ENCODE measurements at regions not wholly inside any gene's neighbourhood (a gene's known extent, or its start where the extent isn't known, plus 50 kb on each side); places are given as distances from the start of the nearest gene placed in this dataset.

DNA sequence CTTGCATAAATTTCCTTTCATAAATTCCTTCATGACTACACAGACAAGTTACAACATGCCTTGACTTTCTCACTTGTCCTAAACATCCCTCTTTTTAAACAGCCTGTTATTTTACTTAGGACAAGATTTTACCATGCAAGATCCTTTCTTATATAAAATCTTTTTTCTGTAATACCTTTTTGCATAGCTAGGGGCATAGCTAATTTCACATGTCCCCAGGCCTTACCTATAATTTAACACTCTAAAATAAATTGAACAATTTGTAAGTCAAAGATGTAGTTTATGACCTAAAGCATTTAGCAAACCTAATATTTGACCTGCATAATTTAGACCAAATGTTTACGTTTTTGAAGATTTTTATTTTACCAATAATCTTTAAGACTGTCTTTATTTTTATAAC lies 396.3 kb upstream of the FSTL5 start (continued):
- TF ChIP-seq STAT1 (conservative IDR thresholded peaks at IDR 0.05) (no peak), POU2F2 (IDR thresholded peaks at IDR 0.05; ENCODE audit: borderline replicate concordance, low read depth, low read length) (no peak), ZNF217 (IDR thresholded peaks at IDR 0.05) (no peak)

DNA sequence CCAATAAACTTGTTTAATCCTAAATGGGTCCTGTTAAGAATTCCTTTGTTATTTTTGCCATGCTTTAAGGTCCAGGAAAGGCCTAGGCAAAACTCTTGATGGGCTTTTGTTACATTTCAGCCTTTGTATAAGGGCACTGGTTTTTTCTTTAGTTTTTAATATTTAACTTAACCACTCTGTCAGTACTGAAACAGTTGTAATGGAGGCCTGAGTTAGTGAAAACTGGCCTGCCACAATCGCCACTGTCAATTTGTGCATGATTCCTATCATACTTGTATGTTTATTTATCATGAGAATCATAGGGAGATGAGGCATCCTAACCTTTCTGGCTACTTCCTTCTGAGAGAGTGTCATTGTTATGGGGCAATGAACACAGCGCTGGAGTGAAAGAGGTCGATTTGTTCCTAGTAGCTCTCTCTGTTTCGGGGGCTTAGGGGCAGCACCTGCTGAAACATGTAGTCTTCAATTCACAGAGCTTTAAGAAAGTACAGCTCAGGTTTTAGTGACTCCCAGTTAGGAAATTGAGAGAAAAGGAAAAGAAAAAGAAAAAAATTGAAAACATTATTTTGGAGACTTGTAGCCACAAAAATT lies 393.8 kb upstream of the FSTL5 start:
- H3K27ac ChIP-seq (ENCODE audit: control insufficient read depth, insufficient read depth): no peak overlapping the region
- no peak for FAIRE-seq
- no peaks in the 10 kb centered on the region for H4K20me1 ChIP-seq (ENCODE audit: control insufficient read depth, insufficient read depth)
- ChIA-PET POLR2A (no interaction called here), CTCF (interaction anchor here (0.9 kb wide), 1 partner anchor 59 kb away, joined by 3 read pairs; no protein-coding TSS in a partner anchor), SMC1A (ENCODE audit: uncharacterized antibody, unreplicated experiment) (interaction anchor here (0.7 to 1.5 kb wide), 3 partner anchors 13 to 59 kb away, joined by 3 to 5 read pairs (median 3); no protein-coding TSS in a partner anchor), RAD21 (ENCODE audit: unreplicated experiment) (interaction anchor here (0.6 to 1.1 kb wide), 3 partner anchors 9 to 936 kb away, joined by 3 read pairs; no protein-coding TSS in a partner anchor)
- no peak overlapping the region for H3K4me2 ChIP-seq (ENCODE audit: control insufficient read depth, insufficient read depth)
- H3K36me3 ChIP-seq (ENCODE audit: control insufficient read depth in 2 of 2, insufficient read depth in 2 of 2, low read length in 1 of 2): no peaks in the 10 kb centered on the region
- in situ Hi-C loops (cut with MboI) (no loop called here), intact Hi-C loops (cut with micrococcal nuclease; ENCODE audit: unreplicated experiment) (no loop called here)
- TF ChIP-seq, protein P1, sequence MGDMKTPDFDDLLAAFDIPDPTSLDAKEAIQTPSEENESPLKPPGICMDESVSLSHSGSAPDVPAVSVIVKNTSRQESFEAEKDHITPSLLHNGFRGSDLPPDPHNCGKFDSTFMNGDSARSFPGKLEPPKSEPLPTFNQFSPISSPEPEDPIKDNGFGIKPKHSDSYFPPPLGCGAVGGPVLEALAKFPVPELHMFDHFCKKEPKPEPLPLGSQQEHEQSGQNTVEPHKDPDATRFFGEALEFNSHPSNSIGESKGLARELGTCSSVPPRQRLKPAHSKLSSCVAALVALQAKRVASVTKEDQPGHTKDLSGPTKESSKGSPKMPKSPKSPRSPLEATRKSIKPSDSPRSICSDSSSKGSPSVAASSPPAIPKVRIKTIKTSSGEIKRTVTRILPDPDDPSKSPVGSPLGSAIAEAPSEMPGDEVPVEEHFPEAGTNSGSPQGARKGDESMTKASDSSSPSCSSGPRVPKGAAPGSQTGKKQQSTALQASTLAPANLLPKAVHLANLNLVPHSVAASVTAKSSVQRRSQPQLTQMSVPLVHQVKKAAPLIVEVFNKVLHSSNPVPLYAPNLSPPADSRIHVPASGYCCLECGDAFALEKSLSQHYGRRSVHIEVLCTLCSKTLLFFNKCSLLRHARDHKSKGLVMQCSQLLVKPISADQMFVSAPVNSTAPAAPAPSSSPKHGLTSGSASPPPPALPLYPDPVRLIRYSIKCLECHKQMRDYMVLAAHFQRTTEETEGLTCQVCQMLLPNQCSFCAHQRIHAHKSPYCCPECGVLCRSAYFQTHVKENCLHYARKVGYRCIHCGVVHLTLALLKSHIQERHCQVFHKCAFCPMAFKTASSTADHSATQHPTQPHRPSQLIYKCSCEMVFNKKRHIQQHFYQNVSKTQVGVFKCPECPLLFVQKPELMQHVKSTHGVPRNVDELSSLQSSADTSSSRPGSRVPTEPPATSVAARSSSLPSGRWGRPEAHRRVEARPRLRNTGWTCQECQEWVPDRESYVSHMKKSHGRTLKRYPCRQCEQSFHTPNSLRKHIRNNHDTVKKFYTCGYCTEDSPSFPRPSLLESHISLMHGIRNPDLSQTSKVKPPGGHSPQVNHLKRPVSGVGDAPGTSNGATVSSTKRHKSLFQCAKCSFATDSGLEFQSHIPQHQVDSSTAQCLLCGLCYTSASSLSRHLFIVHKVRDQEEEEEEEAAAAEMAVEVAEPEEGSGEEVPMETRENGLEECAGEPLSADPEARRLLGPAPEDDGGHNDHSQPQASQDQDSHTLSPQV (IDR thresholded peaks at IDR 0.05): no peak
- TF ChIP-seq YBX1 (IDR thresholded peaks at IDR 0.05): no peak
- H3K9me3 ChIP-seq (replicated peaks; ENCODE audit: control insufficient read depth, insufficient read depth, low read length): no peaks in the 10 kb centered on the region
- peak; percentile 85 for ATAC-seq
- no peak for DNase-seq (ENCODE audit: low read depth, low spot score)
- H3K9ac ChIP-seq (ENCODE audit: control insufficient read depth, insufficient read depth, low read length): no peak overlapping the region
- BruUV-seq (replicated peaks): no TSS peak
- H3K27me3 ChIP-seq (replicated peaks in 1 of 2; ENCODE audit: control insufficient read depth in 2 of 2, insufficient read depth in 2 of 2, low read length in 1 of 2): no peaks in the 10 kb centered on the region
- H3K4me3 ChIP-seq: no peak overlapping the region
- 23% methylated on average over 4 of the region's 4 CpGs for WGBS (ENCODE audit: insufficient coverage, insufficient replicate concordance, low lambda C conversion rate, missing lambda C conversion rate)
- no peaks in the 10 kb centered on the region for H3K4me1 ChIP-seq (ENCODE audit: control insufficient read depth, insufficient read depth, low read length)
- H3K79me2 ChIP-seq (ENCODE audit: control insufficient read depth, insufficient read depth, low read length): no peaks in the 10 kb centered on the region
- no peak overlapping the region for H2AFZ ChIP-seq (ENCODE audit: control insufficient read depth, low read depth, low read length)

All from GM12878 (cell line).